RKO (cell line): ENCODE measurements at regions not wholly inside any gene's neighbourhood (a gene's known extent, or its start where the extent isn't known, plus 50 kb on each side); places are given as distances from the start of the nearest gene placed in this dataset.

Experiments used
- DNase-seq: peaks from one replicate; pipeline ENCODE4 v3.0.0-alpha.2; 2016; ENCODE audit warnings: low spot score

GRCh38 chr18:22625406-22625805 is 207.7 kb upstream of the CTAGE1 start:
- no peak for DNase-seq

GRCh38 chr18:22626771-22627170 is 209.1 kb upstream of the CTAGE1 start:
- DNase-seq: no peak

- DNase-seq: no peak
Measured at GRCh38 chr18:22627506-22627905, 209.8 kb upstream of the CTAGE1 start.

GRCh38 chr18:22628795-22629510 is 211.2 kb upstream of the CTAGE1 start:
- no peak for DNase-seq

GRCh38 chr18:22630980-22631379 is 213.3 kb upstream of the CTAGE1 start:
- DNase-seq: no peak

- no peak for DNase-seq
Measured at GRCh38 chr18:22632191-22632590, 214.5 kb upstream of the CTAGE1 start.

- DNase-seq: no peak
Measured at GRCh38 chr18:22634464-22634863, 216.7 kb upstream of the CTAGE1 start.

- no peak for DNase-seq
Measured at GRCh38 chr18:22637787-22638186, 220.1 kb upstream of the CTAGE1 start.

- peak; percentile 7 for DNase-seq
Measured at GRCh38 chr18:22639026-22639463, 221.3 kb upstream of the CTAGE1 start.

GRCh38 chr18:22639561-22639960 is 221.8 kb upstream of the CTAGE1 start:
- DNase-seq: no peak

- DNase-seq: no peak
Measured at GRCh38 chr18:22640281-22640842, 222.6 kb upstream of the CTAGE1 start.

- DNase-seq: no peak
Measured at GRCh38 chr18:22641958-22642357, 224.2 kb upstream of the CTAGE1 start.

- DNase-seq: no peak
Measured at GRCh38 chr18:22643731-22644130, 226.0 kb upstream of the CTAGE1 start.

GRCh38 chr18:22650247-22650646 is 232.5 kb upstream of the CTAGE1 start:
- DNase-seq: no peak

GRCh38 chr18:22657619-22658018 is 239.9 kb upstream of the CTAGE1 start:
- no peak for DNase-seq

- no peak for DNase-seq
Measured at GRCh38 chr18:22658318-22658717, 240.6 kb upstream of the CTAGE1 start.

GRCh38 chr18:22663378-22663777 is 245.7 kb upstream of the CTAGE1 start:
- DNase-seq: no peak

GRCh38 chr18:22666411-22666940 is 248.8 kb upstream of the CTAGE1 start:
- DNase-seq: no peak

GRCh38 chr18:22667156-22667555 is 249.4 kb upstream of the CTAGE1 start:
- no peak for DNase-seq

GRCh38 chr18:22667616-22668422 is 250.1 kb upstream of the CTAGE1 start:
- DNase-seq: peak; percentile 87

- DNase-seq: no peak
Measured at GRCh38 chr18:22668496-22668895, 250.8 kb upstream of the CTAGE1 start.

GRCh38 chr18:22670914-22671313 is 253.2 kb upstream of the CTAGE1 start:
- no peak for DNase-seq
